Skeletal muscle satellite cell (primary cell): ENCODE measurements at regions not wholly inside any gene's neighbourhood (a gene's known extent, or its start where the extent isn't known, plus 50 kb on each side); places are given as distances from the start of the nearest gene placed in this dataset.

Experiments
- H3K27me3 ChIP-seq: 2 replicates; pipeline ENCODE4 v1.7.0; 2013; ENCODE audit warnings: low read length; ENCODE audit not compliant: control insufficient read depth, insufficient read depth
- H3K36me3 ChIP-seq: 2 replicates; pipeline ENCODE4 v1.7.0; 2013; ENCODE audit warnings: mild to moderate bottlenecking, control low read depth, low read length; ENCODE audit not compliant: insufficient read depth
- H3K4me1 ChIP-seq: 2 replicates; pipeline ENCODE4 v1.7.0; 2013; ENCODE audit warnings: low read length; ENCODE audit not compliant: control insufficient read depth, insufficient read depth
- H3K4me2 ChIP-seq: 2 replicates; pipeline ENCODE4 v1.7.0; 2013; ENCODE audit warnings: mild to moderate bottlenecking, low read length
- H3K4me3 ChIP-seq: 2 replicates; pipeline ENCODE4 v1.7.0; 2013; ENCODE audit warnings: low read length
- H3K9ac ChIP-seq: 2 replicates; pipeline ENCODE4 v1.7.0; 2013; ENCODE audit warnings: mild to moderate bottlenecking, low read depth, low read length, moderate library complexity
- H3K9me3 ChIP-seq: replicated peaks from 2 replicates; pipeline ENCODE4 v1.7.0; 2013; ENCODE audit warnings: mild to moderate bottlenecking, control low read depth, low read length

DNA sequence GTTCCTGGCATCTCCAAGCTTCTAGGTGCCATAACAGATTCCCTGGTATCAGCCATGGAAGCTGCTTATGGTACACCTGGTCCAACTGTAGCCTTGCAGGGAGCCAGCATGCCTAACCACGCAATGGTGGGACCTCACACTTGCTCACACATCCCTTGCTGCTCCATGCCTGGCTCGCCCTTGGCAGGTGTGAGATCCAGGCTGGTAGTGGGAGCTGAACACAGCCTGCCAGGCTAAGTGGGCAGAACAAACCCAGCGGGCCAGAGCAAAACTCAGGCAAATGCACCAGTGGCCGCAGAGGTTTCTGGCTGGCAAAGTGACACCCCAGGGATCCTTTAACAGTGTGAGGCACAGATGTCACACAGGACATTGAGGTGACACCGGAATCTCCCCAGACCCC, 185.8 kb downstream of the NDUFA10 start:
- H3K4me3 ChIP-seq: no peak overlapping the region
- peaks cover 2% of the 10 kb centered on the region for H3K9me3 ChIP-seq
- no peaks in the 10 kb centered on the region for H3K27me3 ChIP-seq
- no peak overlapping the region for H3K9ac ChIP-seq
- H3K4me1 ChIP-seq: no peaks in the 10 kb centered on the region
- H3K36me3 ChIP-seq: no peaks in the 10 kb centered on the region
- no peak overlapping the region for H3K4me2 ChIP-seq

DNA sequence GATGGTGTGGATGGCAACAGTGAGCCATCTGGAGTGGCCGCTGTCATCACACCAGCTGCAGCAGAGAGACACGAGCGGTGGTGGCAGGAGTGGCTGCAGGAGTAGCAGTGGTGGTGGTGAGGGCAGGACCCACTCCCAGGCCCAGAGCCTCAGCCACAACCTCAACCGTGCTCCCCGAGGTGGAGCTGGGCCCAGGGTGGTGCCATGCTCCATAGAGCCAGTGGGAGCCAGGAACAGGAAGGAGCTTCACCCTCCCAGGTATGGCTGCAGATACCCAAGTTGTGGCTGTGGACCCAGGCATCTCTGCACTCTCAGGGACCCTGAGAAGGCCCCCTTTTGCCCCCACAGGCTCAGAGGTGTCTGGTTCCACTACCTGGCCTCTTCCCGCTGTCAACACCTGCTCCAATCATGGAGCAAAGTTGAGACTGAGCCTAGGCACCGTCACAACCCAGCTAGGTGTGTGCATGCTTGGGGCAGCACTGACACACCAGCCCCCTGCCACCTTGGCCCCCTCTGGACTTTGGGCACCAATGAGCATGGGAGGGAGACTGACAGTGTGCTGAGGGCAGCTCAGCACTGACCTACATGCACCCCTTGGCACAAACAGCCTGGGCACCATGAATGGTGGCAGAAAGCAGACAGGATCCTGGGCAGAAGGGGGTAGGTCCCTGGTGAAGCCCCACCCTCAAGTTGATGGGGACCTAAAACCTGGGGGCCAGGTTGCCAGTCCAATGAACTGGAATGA, 188.9 kb downstream of the NDUFA10 start:
- no peaks in the 10 kb centered on the region for H3K27me3 ChIP-seq
- no peaks in the 10 kb centered on the region for H3K36me3 ChIP-seq
- no peak overlapping the region for H3K4me3 ChIP-seq
- no peak overlapping the region for H3K9ac ChIP-seq
- no peaks in the 10 kb centered on the region for H3K4me1 ChIP-seq
- peaks cover 12% of the 10 kb centered on the region for H3K9me3 ChIP-seq
- no peak overlapping the region for H3K4me2 ChIP-seq

DNA sequence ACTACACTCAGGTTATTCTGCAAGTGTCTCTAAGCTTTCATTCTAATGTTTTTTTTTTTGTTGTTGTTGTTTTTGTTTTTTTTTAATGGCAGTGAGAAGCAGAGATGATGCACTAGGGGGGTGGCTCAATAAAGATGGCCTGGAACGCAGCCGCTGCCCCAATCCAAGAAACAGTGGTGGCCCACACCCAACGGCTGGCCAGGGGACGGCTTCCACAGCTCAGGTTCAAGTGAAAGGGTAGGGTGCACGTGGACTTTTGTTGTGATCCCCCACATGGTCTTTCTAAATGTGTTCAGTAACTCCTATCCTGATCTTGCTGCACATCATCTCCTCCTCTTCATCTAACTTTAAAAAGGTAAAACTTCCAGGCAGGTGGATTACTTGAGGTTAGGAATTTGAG, 190.1 kb downstream of the NDUFA10 start:
- Histone ChIP-seq H3K4me2 (no peak overlapping the region), H3K4me1 (no peaks in the 10 kb centered on the region), H3K9ac (no peak overlapping the region), H3K9me3 (peaks cover 12% of the 10 kb centered on the region), H3K36me3 (no peaks in the 10 kb centered on the region), H3K27me3 (no peaks in the 10 kb centered on the region), H3K4me3 (no peak overlapping the region)

DNA sequence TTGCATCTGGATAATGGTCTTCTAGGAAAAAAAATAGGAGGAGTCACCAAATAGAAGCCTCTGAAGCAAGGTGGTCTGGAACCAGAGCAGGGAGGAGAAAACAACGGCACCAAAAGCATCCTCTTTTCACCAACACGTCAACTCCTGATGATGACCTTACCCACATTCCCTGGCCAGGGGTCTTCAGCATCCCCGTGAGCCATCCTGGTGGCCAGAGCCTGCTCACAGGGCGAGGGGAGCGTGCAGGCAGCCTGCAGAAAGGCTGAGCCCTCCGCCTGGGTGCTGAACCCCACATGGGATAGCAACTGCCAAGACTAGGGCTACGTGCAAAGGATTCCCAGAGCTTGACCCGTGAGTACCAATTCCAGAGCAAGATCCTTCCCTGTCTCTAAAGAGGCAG, 191.0 kb downstream of the NDUFA10 start:
- Histone ChIP-seq H3K4me1 (no peaks in the 10 kb centered on the region), H3K4me2 (no peak overlapping the region), H3K27me3 (no peaks in the 10 kb centered on the region)

DNA sequence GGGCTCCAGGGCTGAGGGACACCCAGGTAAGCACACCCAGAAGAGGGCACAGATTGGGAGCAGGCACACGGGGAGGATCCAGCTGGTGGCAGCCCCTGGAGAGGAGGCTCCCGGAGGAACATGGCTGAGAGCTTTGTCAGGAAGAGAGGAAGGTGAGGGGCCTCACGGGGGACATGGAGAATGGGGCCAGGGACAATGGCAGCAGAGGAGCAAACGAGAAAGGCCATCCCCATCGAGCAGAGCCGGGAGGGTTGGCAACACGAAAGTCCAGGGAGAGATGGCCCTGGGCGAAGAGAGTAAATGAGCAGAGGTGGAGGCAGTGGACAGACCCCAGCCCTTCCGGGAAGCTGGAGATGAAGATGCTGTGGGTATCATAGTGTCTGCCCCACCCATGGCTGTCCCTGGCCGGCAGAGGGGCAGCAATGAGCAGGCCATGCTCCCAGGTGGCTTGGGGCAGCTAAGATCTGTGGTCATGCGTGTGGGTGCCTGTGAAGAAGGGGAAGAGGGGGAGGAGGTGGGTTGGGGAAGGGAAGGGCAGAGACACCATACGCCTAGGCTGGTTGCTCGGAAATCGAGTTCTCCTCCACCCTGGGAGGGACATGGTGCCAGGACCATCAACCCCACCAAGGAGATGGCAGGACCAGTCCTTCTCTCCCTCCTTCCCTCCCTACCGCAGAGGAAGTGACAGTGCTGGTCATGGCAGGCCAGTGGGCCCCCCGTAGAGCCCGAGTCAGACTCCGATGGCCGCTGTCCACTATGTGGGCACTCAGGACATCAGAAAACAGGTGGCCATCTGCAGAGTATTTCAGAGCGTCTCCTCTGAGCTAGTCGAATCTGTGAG, 191.7 kb downstream of the NDUFA10 start:
- peaks cover 12% of the 10 kb centered on the region for H3K9me3 ChIP-seq
- no peaks in the 10 kb centered on the region for H3K27me3 ChIP-seq
- no peak overlapping the region for H3K9ac ChIP-seq
- H3K4me3 ChIP-seq: no peak overlapping the region
- H3K36me3 ChIP-seq: no peaks in the 10 kb centered on the region
- no peak overlapping the region for H3K4me2 ChIP-seq
- H3K4me1 ChIP-seq: no peaks in the 10 kb centered on the region

More for the DNA sequence above, 191.0 kb downstream of the NDUFA10 start:
- Histone ChIP-seq H3K4me3 (no peak overlapping the region), H3K9ac (no peak overlapping the region), H3K9me3 (peaks cover 12% of the 10 kb centered on the region), H3K36me3 (no peaks in the 10 kb centered on the region)

DNA sequence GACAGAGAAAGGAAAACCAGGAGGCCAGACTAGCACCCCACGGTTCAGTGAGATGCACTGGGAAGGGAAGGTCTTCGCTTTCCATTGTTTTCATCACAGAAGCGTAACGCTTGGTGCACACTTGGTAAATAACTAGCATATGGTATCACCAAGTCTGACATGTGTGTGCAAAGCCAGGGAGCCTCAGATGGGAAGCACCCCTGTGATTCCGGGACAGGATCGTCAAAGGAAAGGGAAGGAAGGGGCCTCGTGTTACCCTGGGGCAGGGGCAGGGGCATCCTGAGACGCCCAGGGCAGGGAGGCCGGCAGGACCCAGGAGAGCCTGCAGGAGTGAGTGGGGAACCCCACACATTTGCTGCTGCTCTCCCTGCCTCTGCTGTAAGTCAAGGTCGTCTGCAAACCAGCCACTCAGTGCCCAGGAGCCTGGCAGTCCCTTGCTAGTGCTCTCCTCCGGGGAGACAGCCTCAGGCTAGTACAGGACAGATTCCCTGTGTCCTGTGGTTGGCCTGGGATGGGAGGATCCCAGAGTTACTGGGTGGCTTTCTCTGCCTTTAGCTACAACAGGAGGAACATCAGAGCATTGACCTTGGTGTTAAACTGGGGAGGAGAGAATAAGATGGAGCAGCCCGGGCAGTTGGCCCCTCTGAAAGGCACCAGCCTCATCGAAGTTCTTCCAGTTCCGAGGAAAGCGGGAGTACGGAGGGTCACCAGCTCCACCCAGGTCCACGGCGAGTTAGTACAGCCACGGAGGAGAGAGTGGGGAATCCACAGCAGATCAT, 192.5 kb downstream of the NDUFA10 start:
- H3K4me3 ChIP-seq: no peak overlapping the region
- no peak overlapping the region for H3K4me2 ChIP-seq
- H3K4me1 ChIP-seq: no peaks in the 10 kb centered on the region
- H3K36me3 ChIP-seq: no peaks in the 10 kb centered on the region
- peaks cover 12% of the 10 kb centered on the region for H3K9me3 ChIP-seq
- no peak overlapping the region for H3K9ac ChIP-seq
- no peaks in the 10 kb centered on the region for H3K27me3 ChIP-seq

DNA sequence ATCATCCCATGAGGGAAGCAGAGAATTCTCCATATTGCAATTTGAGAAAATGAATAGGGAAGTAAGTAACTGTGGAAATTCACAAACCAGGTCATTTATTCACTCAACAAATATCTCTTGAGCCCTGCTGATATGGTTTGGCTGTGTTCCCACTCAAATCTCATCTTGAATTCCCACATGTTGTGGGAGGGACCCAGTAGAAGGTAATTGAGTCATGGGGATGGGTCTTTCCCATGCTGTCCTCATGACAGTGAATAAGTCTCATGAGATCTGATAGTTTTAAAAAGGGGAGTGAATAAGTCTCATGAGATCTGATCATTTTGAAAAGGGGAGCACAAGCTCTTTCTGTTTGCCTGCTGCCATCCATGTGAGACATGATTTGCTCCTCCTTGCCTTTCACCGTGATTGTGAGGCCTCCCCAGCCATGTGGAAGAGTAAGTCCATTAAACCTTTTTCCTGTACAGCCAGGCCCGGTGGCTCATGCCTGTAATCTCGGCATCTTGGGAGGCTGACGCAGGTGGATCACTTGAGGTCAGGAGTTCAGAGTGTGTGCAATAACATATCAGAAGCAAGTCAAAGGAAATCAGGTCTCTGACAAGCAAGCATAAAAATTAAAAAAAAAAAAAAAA, 193.2 kb downstream of the NDUFA10 start:
- Histone ChIP-seq H3K27me3 (no peaks in the 10 kb centered on the region), H3K9me3 (peaks cover 12% of the 10 kb centered on the region), H3K9ac (no peak overlapping the region), H3K4me3 (no peak overlapping the region), H3K36me3 (no peaks in the 10 kb centered on the region), H3K4me2 (no peak overlapping the region), H3K4me1 (no peaks in the 10 kb centered on the region)

DNA sequence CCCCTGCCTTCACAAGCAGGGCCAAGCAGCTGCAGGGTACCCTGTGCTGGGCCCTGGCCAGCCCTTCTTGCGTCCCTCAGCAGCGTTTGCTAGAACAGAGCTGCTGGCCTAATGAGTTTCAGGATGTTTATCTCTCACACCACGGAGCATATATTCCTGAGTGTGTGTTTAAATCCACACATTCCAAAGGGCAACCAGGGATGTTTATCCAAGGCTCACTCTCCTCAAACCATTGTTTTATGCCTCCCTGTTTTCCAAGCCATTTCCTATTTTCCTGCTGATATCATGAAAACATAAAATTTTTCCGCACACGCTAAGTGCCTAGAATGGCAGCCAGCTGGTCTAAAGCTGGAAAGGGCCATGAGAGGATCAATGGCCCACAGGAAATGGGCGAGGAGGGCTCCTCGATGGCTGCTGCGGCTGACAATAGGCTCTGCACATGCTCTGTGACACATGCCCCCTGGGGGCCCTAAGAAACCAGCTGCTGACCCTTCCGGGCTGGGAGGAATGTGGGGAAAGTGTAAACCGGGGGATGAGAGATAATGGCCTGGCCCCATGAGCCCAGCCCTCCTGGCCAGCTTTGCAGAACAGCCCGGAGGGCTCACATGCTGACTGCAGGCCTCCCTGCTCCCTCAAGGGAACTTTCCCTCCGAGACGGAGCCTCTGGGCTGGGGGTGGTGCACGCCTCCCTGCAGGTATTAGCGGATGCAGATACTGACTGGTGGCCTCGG, 194.0 kb downstream of the NDUFA10 start:
- no peaks in the 10 kb centered on the region for H3K36me3 ChIP-seq
- H3K27me3 ChIP-seq: no peaks in the 10 kb centered on the region
- H3K4me1 ChIP-seq: no peaks in the 10 kb centered on the region
- H3K9me3 ChIP-seq: peaks cover 15% of the 10 kb centered on the region
- H3K4me3 ChIP-seq: no peak overlapping the region
- H3K4me2 ChIP-seq: no peak overlapping the region
- H3K9ac ChIP-seq: no peak overlapping the region

DNA sequence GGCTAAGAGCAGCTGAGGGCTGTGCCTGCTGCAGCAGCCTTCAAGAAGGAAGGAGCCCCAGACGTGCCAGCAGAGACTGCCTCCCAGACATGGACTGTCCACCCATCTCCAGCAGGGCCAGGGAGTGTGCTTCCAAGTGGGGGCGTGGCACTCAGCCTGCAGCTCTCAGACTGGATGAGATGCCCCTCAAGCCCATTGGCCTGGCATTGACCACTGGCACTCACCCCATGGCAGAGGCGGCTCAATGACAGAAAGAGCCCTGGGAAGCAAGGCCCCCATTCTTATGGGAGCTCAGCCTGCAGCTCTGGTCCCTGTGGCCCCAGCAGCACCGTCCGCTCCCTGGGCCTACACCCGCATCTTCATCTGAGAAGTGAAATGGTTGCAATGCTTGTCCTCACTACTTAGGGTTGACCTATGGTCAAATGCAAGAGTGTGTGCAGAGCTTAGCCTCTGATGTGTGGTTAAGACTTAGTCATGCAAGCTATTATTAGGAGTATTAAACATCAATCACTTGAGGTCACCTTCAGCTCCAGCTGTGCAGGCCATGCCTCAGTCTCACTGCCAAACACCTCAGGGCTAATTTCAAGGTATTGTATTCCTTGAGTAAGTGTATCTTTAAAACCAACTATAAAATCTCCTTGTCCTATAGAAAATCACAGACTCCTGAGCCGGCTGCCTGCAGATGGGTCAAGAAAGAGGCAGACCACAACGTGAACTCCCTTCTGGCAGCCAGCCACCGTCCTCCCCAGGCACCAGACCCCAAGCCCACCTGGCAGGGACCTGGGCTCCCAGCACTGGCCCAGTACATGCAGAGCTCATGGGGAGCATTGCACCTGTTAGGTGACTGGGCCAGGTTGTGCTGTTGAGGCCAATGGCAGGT, 194.8 kb downstream of the NDUFA10 start:
- Histone ChIP-seq H3K4me1 (no peaks in the 10 kb centered on the region), H3K27me3 (no peaks in the 10 kb centered on the region), H3K4me3 (no peak overlapping the region), H3K4me2 (no peak overlapping the region), H3K36me3 (no peaks in the 10 kb centered on the region), H3K9me3 (peaks cover 12% of the 10 kb centered on the region), H3K9ac (no peak overlapping the region)

DNA sequence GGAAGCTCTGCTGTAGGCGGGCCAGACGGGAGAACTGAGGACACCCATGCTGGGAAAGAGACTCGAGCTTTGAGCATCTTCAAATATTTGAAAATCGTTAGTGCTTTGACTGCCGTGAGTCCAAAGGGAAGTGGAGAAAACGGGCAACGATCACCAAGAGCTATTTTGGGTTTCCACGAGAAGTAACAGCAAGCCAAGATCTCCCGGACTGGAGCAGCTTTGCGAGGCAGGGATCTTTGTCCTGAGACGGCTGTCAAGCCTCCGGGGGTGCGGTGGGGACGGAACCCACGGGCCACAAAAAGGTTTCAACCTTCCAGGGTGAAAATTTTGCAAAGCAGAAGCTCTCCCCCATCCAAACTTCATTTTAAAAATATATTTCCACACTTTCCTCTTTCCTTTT, 195.8 kb downstream of the NDUFA10 start:
- Histone ChIP-seq H3K4me2 (no peak overlapping the region), H3K4me3 (no peak overlapping the region)

More for the DNA sequence above, 195.8 kb downstream of the NDUFA10 start:
- Histone ChIP-seq H3K27me3 (no peaks in the 10 kb centered on the region), H3K9me3 (peaks cover 12% of the 10 kb centered on the region), H3K4me1 (no peaks in the 10 kb centered on the region), H3K9ac (no peak overlapping the region), H3K36me3 (no peaks in the 10 kb centered on the region)
